ENCODE measurements at regions not wholly inside any gene's neighbourhood (a gene's known extent, or its start where the extent isn't known, plus 50 kb on each side); places are given as distances from the start of the nearest gene placed in this dataset.

DNA sequence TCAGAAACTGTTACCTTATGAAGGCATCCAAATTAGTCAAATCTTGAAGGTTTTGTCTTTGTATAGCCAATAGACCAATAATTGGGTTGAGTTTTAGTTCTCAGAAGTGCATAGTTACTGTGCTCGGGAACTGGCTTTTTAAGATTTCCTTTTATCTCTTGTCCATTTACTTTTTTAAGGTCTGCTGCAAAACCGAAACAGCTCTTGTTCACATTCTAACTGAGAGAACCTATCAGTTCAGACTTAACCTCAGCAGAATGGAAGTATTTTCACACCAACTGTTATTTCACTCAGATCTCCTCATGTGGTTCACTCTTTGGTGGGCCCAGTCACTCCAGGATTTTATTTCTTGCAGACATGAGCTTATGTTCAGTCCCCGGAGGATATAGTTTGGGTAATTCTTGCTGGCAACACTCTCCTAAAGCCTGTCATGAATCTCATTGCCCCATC, 55.5 kb downstream of the TPBG start:
- DNase-seq = peak; percentile 2
- no peaks in the 10 kb centered on the region for H3K9me3 ChIP-seq (replicated peaks; ENCODE audit: control insufficient read depth, low read depth, low read length)
- H3K4me1 ChIP-seq (ENCODE audit: control insufficient read depth, insufficient read depth, low read length) = no peaks in the 10 kb centered on the region
- no peaks in the 10 kb centered on the region for H3K36me3 ChIP-seq (ENCODE audit: control insufficient read depth, insufficient read depth, low read length)
- no peak overlapping the region for H3K4me3 ChIP-seq (ENCODE audit: low read length)
- no peak overlapping the region for H3K27ac ChIP-seq (ENCODE audit: low read length)
- whole genome bisulfite sequencing (ENCODE audit: insufficient coverage) = 71% methylated on average over 1 of the region's 3 CpGs
- no peaks in the 10 kb centered on the region for H3K27me3 ChIP-seq (ENCODE audit: control insufficient read depth, insufficient read depth, low read length)

DNA sequence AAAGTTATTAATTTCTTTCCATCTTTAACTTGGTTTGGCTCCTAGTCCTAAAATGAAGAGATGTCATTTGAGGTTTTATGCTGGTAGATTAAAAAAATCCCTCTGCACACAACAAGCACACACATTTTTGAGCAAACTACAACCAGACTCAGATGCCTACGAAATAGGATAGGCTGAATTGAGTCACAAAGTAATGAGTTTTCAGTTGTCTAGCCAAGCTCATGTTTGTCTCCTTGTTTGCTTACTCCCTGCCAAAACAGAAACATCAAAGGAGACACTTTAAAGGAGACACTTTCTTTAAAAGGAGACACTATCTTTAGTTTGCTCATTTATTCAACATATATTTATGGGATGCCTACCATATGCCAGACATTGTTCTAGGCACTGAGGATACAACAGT, 56.2 kb downstream of the TPBG start:
- no peaks in the 10 kb centered on the region for H3K36me3 ChIP-seq (ENCODE audit: control insufficient read depth, insufficient read depth, low read length)
- H3K4me3 ChIP-seq (ENCODE audit: low read length) = no peak overlapping the region
- H3K9me3 ChIP-seq (replicated peaks; ENCODE audit: control insufficient read depth, low read depth, low read length) = no peaks in the 10 kb centered on the region
- H3K4me1 ChIP-seq (ENCODE audit: control insufficient read depth, insufficient read depth, low read length) = no peaks in the 10 kb centered on the region
- DNase-seq = peak; percentile 8
- H3K27ac ChIP-seq (ENCODE audit: low read length) = no peak overlapping the region
- H3K27me3 ChIP-seq (ENCODE audit: control insufficient read depth, insufficient read depth, low read length) = no peaks in the 10 kb centered on the region
- WGBS (ENCODE audit: insufficient coverage) = no CpG with 5 or more reads among the region's 1 CpG

GRCh38 chr6:82430611-82431010, 67.0 kb downstream of the TPBG start:
- Histone ChIP-seq H3K27me3 (ENCODE audit: control insufficient read depth, insufficient read depth, low read length) (no peaks in the 10 kb centered on the region), H3K9me3 (replicated peaks; ENCODE audit: control insufficient read depth, low read depth, low read length) (no peaks in the 10 kb centered on the region), H3K4me1 (ENCODE audit: control insufficient read depth, insufficient read depth, low read length) (no peaks in the 10 kb centered on the region), H3K27ac (ENCODE audit: low read length) (no peak overlapping the region), H3K36me3 (ENCODE audit: control insufficient read depth, insufficient read depth, low read length) (no peaks in the 10 kb centered on the region), H3K4me3 (ENCODE audit: low read length) (no peak overlapping the region)
- no peak for DNase-seq

GRCh38 chr6:82436740-82437139, 73.1 kb downstream of the TPBG start:
- H3K36me3 ChIP-seq (ENCODE audit: control insufficient read depth, insufficient read depth, low read length) = no peaks in the 10 kb centered on the region
- no peak overlapping the region for H3K27ac ChIP-seq (ENCODE audit: low read length)
- no peaks in the 10 kb centered on the region for H3K4me1 ChIP-seq (ENCODE audit: control insufficient read depth, insufficient read depth, low read length)
- no peaks in the 10 kb centered on the region for H3K9me3 ChIP-seq (replicated peaks; ENCODE audit: control insufficient read depth, low read depth, low read length)
- H3K27me3 ChIP-seq (ENCODE audit: control insufficient read depth, insufficient read depth, low read length) = no peaks in the 10 kb centered on the region
- no peak overlapping the region for H3K4me3 ChIP-seq (ENCODE audit: low read length)
- WGBS (ENCODE audit: insufficient coverage) = no CpG with 5 or more reads among the region's 2 CpGs
- DNase-seq = no peak

- Histone ChIP-seq H3K9me3 (replicated peaks; ENCODE audit: control insufficient read depth, low read depth, low read length) (no peaks in the 10 kb centered on the region), H3K4me3 (ENCODE audit: low read length) (no peak overlapping the region), H3K27me3 (ENCODE audit: control insufficient read depth, insufficient read depth, low read length) (no peaks in the 10 kb centered on the region), H3K27ac (ENCODE audit: low read length) (no peak overlapping the region), H3K36me3 (ENCODE audit: control insufficient read depth, insufficient read depth, low read length) (no peaks in the 10 kb centered on the region), H3K4me1 (ENCODE audit: control insufficient read depth, insufficient read depth, low read length) (no peaks in the 10 kb centered on the region)
- DNase-seq = no peak
Observed at GRCh38 chr6:82437701-82438100, 74.1 kb downstream of the TPBG start.

- no peak for DNase-seq
- no peaks in the 10 kb centered on the region for H3K27me3 ChIP-seq (ENCODE audit: control insufficient read depth, insufficient read depth, low read length)
- H3K4me3 ChIP-seq (ENCODE audit: low read length) = no peak overlapping the region
- H3K9me3 ChIP-seq (replicated peaks; ENCODE audit: control insufficient read depth, low read depth, low read length) = no peaks in the 10 kb centered on the region
- no peak overlapping the region for H3K27ac ChIP-seq (ENCODE audit: low read length)
- no peaks in the 10 kb centered on the region for H3K4me1 ChIP-seq (ENCODE audit: control insufficient read depth, insufficient read depth, low read length)
- WGBS (ENCODE audit: insufficient coverage) = no CpG with 5 or more reads among the region's 3 CpGs
- H3K36me3 ChIP-seq (ENCODE audit: control insufficient read depth, insufficient read depth, low read length) = no peaks in the 10 kb centered on the region
Observed at GRCh38 chr6:82441047-82441855, 77.6 kb downstream of the TPBG start.

GRCh38 chr6:82442061-82442719, 78.6 kb downstream of the TPBG start:
- no peak overlapping the region for H3K27ac ChIP-seq (ENCODE audit: low read length)
- no peaks in the 10 kb centered on the region for H3K27me3 ChIP-seq (ENCODE audit: control insufficient read depth, insufficient read depth, low read length)
- WGBS (ENCODE audit: insufficient coverage) = no CpG with 5 or more reads among the region's 7 CpGs
- no peak for DNase-seq
- H3K4me3 ChIP-seq (ENCODE audit: low read length) = no peak overlapping the region
- no peaks in the 10 kb centered on the region for H3K36me3 ChIP-seq (ENCODE audit: control insufficient read depth, insufficient read depth, low read length)
- no peaks in the 10 kb centered on the region for H3K4me1 ChIP-seq (ENCODE audit: control insufficient read depth, insufficient read depth, low read length)
- no peaks in the 10 kb centered on the region for H3K9me3 ChIP-seq (replicated peaks; ENCODE audit: control insufficient read depth, low read depth, low read length)

DNA sequence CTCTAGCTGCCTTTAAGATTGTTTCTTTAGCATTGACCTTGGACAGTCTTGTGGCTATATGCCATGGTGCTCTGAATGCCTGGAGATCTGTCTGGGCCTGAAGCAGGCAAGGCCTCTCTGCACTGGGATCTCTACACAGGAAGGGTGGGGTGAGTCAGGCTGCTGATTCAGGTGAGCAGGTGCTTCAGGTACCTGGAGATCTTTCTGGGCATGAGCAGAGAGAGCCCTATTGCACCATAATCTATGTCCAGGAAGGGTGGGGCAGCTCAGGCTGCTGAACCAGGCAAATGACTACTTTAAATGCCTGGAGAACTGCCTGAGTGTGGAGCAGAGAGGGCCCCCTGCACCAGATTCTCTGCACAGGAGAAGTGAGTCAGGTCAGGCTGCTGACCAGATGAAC, 94.5 kb downstream of the TPBG start:
- Histone ChIP-seq H3K4me3 (ENCODE audit: low read length) (no peak overlapping the region), H3K36me3 (ENCODE audit: control insufficient read depth, insufficient read depth, low read length) (no peaks in the 10 kb centered on the region), H3K9me3 (replicated peaks; ENCODE audit: control insufficient read depth, low read depth, low read length) (peaks cover 5% of the 10 kb centered on the region), H3K27me3 (ENCODE audit: control insufficient read depth, insufficient read depth, low read length) (no peaks in the 10 kb centered on the region), H3K27ac (ENCODE audit: low read length) (no peak overlapping the region), H3K4me1 (ENCODE audit: control insufficient read depth, insufficient read depth, low read length) (no peaks in the 10 kb centered on the region)
- DNase-seq = no peak

DNA sequence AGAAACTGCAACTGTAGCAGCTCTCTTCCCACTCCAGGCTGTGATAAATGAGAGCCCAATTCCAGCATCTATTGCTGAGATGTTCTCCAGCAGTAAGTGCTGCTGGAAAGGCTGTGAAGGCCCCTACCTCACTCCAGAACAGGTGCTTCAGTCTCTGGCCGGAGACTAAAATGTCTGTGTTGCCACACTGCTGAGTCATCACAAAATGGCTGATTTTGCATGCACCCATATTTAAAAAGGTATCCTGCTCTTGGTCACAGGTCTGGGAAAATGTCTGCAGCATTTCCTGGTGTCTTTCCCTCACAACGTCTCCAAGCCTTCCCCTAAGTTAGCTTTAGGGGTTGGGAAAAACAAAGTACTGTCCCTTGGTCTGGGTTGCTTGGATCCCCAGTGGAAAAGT, 95.1 kb downstream of the TPBG start:
- peaks cover 5% of the 10 kb centered on the region for H3K9me3 ChIP-seq (replicated peaks; ENCODE audit: control insufficient read depth, low read depth, low read length)
- 55% methylated on average over 1 of the region's 2 CpGs for WGBS (ENCODE audit: insufficient coverage)

DNA sequence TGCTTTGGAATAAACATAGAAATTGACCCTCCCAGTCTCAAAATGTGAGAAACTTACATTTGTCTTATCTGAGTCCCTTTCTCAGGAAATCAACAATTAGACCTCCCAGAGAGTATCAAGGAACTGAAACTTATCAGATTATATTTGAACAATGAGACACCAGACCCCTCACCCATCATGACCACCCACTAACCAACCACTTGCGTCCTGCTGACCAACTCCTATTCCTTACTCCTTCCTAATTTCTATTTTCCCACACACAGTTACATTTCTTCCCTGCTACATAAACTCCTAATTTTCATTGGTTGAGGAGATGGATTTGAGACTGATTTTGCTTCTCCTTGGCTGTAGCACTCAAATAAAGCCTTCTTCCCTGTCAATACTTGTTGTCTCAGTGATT, 97.9 kb downstream of the TPBG start:
- Histone ChIP-seq H3K4me1 (ENCODE audit: control insufficient read depth, insufficient read depth, low read length) (no peaks in the 10 kb centered on the region), H3K36me3 (ENCODE audit: control insufficient read depth, insufficient read depth, low read length) (no peaks in the 10 kb centered on the region), H3K27ac (ENCODE audit: low read length) (no peak overlapping the region), H3K27me3 (ENCODE audit: control insufficient read depth, insufficient read depth, low read length) (no peaks in the 10 kb centered on the region), H3K9me3 (replicated peaks; ENCODE audit: control insufficient read depth, low read depth, low read length) (peaks cover 5% of the 10 kb centered on the region), H3K4me3 (ENCODE audit: low read length) (no peak overlapping the region)
- WGBS (ENCODE audit: insufficient coverage) = no CpG with 5 or more reads among the region's 1 CpG
- DNase-seq = no peak

More for the DNA sequence above, 95.1 kb downstream of the TPBG start:
- H3K36me3 ChIP-seq (ENCODE audit: control insufficient read depth, insufficient read depth, low read length) = no peaks in the 10 kb centered on the region
- no peak overlapping the region for H3K27ac ChIP-seq (ENCODE audit: low read length)
- no peaks in the 10 kb centered on the region for H3K4me1 ChIP-seq (ENCODE audit: control insufficient read depth, insufficient read depth, low read length)
- no peak overlapping the region for H3K4me3 ChIP-seq (ENCODE audit: low read length)
- no peaks in the 10 kb centered on the region for H3K27me3 ChIP-seq (ENCODE audit: control insufficient read depth, insufficient read depth, low read length)
- DNase-seq = no peak

Data from muscle of leg (tissue), 3 donors.